VCaP (cell line): ENCODE measurements at regions not wholly inside any gene's neighbourhood (a gene's known extent, or its start where the extent isn't known, plus 50 kb on each side); places are given as distances from the start of the nearest gene placed in this dataset.

Source experiments
- H3K27ac ChIP-seq: fragments of 450-650 bp; 2 replicates; pipeline ENCODE4 v1.5.1; 2017
- TF ChIP-seq, protein P1 (sequence below): fragments of 450-650 bp; conservative IDR thresholded peaks from 2 replicates; pipeline ENCODE4 v1.5.1; 2017; ENCODE audit warnings: mild to moderate bottlenecking, moderate library complexity

GRCh38 chr2:147774805-147775204, 70.0 kb upstream of the ACVR2A start:
- H3K27ac ChIP-seq = no peak overlapping the region
- TF ChIP-seq, protein P1, sequence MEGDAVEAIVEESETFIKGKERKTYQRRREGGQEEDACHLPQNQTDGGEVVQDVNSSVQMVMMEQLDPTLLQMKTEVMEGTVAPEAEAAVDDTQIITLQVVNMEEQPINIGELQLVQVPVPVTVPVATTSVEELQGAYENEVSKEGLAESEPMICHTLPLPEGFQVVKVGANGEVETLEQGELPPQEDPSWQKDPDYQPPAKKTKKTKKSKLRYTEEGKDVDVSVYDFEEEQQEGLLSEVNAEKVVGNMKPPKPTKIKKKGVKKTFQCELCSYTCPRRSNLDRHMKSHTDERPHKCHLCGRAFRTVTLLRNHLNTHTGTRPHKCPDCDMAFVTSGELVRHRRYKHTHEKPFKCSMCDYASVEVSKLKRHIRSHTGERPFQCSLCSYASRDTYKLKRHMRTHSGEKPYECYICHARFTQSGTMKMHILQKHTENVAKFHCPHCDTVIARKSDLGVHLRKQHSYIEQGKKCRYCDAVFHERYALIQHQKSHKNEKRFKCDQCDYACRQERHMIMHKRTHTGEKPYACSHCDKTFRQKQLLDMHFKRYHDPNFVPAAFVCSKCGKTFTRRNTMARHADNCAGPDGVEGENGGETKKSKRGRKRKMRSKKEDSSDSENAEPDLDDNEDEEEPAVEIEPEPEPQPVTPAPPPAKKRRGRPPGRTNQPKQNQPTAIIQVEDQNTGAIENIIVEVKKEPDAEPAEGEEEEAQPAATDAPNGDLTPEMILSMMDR = no peak

DNA sequence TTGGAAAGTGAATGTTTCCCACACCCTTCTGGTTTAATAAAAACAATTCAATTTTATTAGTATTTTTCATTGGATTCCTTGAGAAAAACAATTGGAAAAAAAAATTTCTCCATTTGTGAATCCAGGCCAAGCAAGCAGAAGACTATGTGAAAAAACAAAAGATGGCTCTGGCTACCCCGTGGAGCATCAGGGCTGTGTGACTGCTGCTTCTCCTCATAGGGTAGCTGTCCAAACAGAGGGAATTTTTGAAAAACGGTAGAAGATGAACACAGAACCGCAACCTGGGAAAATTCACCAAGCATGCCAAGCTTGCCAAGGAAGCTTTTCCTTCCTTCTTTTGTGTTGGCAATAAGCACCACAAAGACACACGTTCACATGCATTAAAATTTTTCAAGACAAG, 71.3 kb upstream of the ACVR2A start:
- H3K27ac ChIP-seq = no peak overlapping the region
- TF ChIP-seq, protein P1 = no peak

DNA sequence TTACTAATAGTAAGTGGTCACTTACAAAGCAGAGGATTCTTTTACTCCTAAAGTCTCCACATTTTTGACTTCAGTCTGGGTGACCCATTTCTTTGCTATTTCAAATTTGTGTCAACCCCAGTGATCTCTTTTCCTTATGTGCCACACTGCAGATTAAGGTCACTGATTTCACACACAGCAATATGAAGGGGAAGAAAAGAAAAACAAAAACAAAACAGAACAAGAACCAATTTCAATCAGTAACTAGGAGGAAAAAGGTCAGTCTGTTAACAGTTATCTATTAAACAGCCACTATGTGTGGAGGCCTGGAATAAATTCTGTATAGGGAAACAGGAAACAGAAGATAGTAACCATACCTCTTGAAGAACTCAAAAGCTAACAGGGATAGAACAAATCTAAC, 72.0 kb upstream of the ACVR2A start:
- TF ChIP-seq, protein P1 = no peak
- H3K27ac ChIP-seq = no peak overlapping the region

DNA sequence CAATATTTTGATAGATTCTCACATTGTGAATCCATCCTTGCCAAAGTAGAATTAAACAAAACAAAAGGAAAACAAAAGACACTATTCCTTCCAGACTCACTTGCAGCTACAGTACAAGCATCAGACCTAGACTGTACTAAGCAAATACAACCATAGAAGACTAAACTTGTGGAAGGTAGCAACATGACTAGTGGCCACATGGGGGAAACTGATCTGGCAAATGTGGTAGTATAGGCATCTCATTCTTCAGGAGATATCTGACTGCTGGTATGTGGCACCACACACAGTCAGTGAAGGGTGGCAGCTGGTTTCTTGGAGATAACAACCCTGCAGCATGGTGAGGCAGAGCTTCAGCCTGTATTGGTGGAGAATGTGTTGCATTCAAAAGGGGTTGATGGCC, 81.0 kb upstream of the ACVR2A start:
- no peak overlapping the region for H3K27ac ChIP-seq
- TF ChIP-seq, protein P1 = no peak

GRCh38 chr2:147760984-147761383, 83.8 kb upstream of the ACVR2A start:
- H3K27ac ChIP-seq = no peak overlapping the region
- TF ChIP-seq, protein P1 = no peak

DNA sequence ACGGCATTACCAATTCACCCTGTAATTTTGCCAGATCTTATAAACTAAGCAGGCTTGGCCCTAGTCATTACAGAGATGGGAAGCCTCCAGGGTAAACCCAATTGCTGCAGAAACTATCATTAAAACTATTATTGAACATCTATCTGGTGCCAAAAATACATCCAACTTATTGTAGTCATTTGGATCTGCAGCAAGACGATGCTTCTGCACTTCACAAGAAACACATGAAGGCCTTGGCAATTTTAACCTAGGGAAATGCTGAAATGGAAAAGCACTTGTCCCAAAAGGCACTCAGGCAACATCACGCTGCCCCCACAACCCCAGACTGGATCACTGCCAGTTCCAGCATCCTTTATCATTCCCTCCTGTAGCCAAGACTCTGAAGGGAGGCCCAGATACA, 85.3 kb upstream of the ACVR2A start:
- H3K27ac ChIP-seq = no peak overlapping the region
- TF ChIP-seq, protein P1 = no peak

GRCh38 chr2:147758821-147759220, 86.0 kb upstream of the ACVR2A start:
- H3K27ac ChIP-seq = no peak overlapping the region
- TF ChIP-seq, protein P1 = no peak

- no peak overlapping the region for H3K27ac ChIP-seq
- TF ChIP-seq, protein P1 = no peak
Measured at GRCh38 chr2:147756069-147756468, 88.8 kb upstream of the ACVR2A start.
